ENCODE measurements at regions not wholly inside any gene's neighbourhood (a gene's known extent, or its start where the extent isn't known, plus 50 kb on each side); places are given as distances from the start of the nearest gene placed in this dataset.

DNA sequence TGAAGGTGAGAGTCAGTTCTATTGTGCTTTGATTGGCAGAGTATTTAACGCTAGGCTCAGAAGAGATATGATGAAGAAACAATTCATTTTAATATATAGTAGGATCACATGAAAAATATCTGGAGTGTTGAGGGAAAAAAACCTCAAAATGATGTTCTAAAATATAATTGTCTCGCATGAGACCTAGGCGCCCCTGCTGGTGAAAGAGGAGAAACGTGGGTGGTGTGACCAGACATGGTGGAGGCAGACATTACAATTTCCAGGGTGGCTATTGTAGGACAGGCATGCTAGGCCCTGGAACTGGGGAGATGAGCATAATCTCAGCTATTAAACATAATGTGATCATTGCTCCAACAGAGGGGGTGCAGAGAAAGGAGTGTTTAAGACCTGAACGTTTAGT, 210.0 kb downstream of the HS3ST1 start:
- TF ChIP-seq, protein P1, sequence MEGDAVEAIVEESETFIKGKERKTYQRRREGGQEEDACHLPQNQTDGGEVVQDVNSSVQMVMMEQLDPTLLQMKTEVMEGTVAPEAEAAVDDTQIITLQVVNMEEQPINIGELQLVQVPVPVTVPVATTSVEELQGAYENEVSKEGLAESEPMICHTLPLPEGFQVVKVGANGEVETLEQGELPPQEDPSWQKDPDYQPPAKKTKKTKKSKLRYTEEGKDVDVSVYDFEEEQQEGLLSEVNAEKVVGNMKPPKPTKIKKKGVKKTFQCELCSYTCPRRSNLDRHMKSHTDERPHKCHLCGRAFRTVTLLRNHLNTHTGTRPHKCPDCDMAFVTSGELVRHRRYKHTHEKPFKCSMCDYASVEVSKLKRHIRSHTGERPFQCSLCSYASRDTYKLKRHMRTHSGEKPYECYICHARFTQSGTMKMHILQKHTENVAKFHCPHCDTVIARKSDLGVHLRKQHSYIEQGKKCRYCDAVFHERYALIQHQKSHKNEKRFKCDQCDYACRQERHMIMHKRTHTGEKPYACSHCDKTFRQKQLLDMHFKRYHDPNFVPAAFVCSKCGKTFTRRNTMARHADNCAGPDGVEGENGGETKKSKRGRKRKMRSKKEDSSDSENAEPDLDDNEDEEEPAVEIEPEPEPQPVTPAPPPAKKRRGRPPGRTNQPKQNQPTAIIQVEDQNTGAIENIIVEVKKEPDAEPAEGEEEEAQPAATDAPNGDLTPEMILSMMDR (IDR thresholded peaks at IDR 0.05 in 8 of 11, conservative IDR thresholded peaks at IDR 0.05 in 3 of 11), result no peak
- no peak for TF ChIP-seq POLR2A (IDR thresholded peaks at IDR 0.05)
